ENCODE measurements at regions not wholly inside any gene's neighbourhood (a gene's known extent, or its start where the extent isn't known, plus 50 kb on each side); places are given as distances from the start of the nearest gene placed in this dataset.

DNA sequence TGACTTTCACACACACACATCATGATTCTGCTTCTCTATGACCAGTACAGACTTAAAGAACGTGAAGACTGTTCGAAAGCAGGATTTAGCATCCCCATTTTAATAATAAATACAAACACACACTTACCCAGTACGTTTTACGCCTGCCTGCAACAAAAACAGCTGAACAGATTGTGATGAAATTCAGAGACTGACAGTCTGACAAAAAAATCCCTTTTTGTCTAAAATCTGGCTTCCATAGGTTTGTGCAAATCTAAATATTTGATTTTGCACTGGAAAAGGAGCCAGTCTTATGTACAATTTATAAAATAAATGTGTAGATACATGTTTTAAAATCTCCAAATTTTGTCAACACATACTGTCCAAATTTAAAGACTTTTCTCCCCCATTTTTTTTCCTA is 630.7 kb downstream of the ZEB2 start:
- Histone ChIP-seq H3K23me2 (ENCODE audit: insufficient read length, low read depth, low read length, poor library complexity, severe bottlenecking) (no peaks in the 10 kb centered on the region), H3K56ac (ENCODE audit: insufficient read length, low read depth, low read length) (no peak overlapping the region), H3K9me3 (ENCODE audit: control insufficient read depth, low read depth, low read length) (no peaks in the 10 kb centered on the region), H2AK5ac (ENCODE audit: insufficient read length, low read length) (no peak overlapping the region), H3K27ac (ENCODE audit: insufficient read length, low read depth, low read length) (no peak overlapping the region), H2BK5ac (ENCODE audit: insufficient read length, low read length) (no peak overlapping the region), H3K27me3 (ENCODE audit: insufficient read depth, low read length) (no peaks in the 10 kb centered on the region; the same call in 1 of the 2 replicates), H3T11ph (ENCODE audit: low read length) (no peak overlapping the region), H2BK20ac (ENCODE audit: low read depth, low read length, poor library complexity, severe bottlenecking) (no peak overlapping the region), H2BK12ac (ENCODE audit: insufficient read length, low read depth, low read length) (no peak overlapping the region), H3K4ac (ENCODE audit: low read depth, low read length) (no peak overlapping the region), H4K8ac (replicated peaks; ENCODE audit: insufficient read length, low read depth, low read length) (no peak overlapping the region), H3K4me1 (ENCODE audit: insufficient read depth, low read length) (peaks cover 9% of the 10 kb centered on the region), H3K4me2 (ENCODE audit: insufficient read depth, insufficient read length, low read length) (no peak overlapping the region), H4K91ac (ENCODE audit: insufficient read length, low read depth, low read length) (no peak overlapping the region), H3K18ac (ENCODE audit: insufficient read length, low read depth, low read length) (no peak overlapping the region), H3K9ac (ENCODE audit: extremely low read depth, insufficient read length, low read length) (no peak overlapping the region), H4K20me1 (ENCODE audit: control insufficient read depth, insufficient read depth, insufficient read length) (no peaks in the 10 kb centered on the region), H4K5ac (ENCODE audit: insufficient read length, low read depth, low read length) (no peak overlapping the region), H2AFZ (ENCODE audit: low read length) (no peak overlapping the region), H2BK15ac (ENCODE audit: low read depth, low read length) (no peak overlapping the region), H3K14ac (ENCODE audit: insufficient read depth, low read length) (no peak overlapping the region), H3K79me2 (ENCODE audit: insufficient read depth, low read length) (no peaks in the 10 kb centered on the region), H3K79me1 (ENCODE audit: insufficient read depth, low read depth, low read length, poor library complexity, severe bottlenecking) (no peaks in the 10 kb centered on the region), H2BK120ac (ENCODE audit: low read depth, low read length, poor library complexity, severe bottlenecking) (no peak overlapping the region), H3K23ac (ENCODE audit: insufficient read length, low read depth, low read length) (no peak overlapping the region)
- H3K4me3 Mint-ChIP-seq: no peak overlapping the region
- no peak overlapping the region for H3K27ac Mint-ChIP-seq
- no peak for TF ChIP-seq CTCF (conservative IDR thresholded peaks at IDR 0.05)
- peaks cover 58% of the 10 kb centered on the region for H3K27me3 Mint-ChIP-seq (ENCODE audit: low read depth)
- DNase-seq: no peak
- no peaks in the 10 kb centered on the region for H3K36me3 Mint-ChIP-seq (ENCODE audit: insufficient read depth in 1 of 3, low read depth in 3 of 3)
- no CpG with 5 or more reads among the region's 4 CpGs for WGBS (ENCODE audit: extremely low coverage, insufficient read length, low lambda C conversion rate)
- H3K4me1 Mint-ChIP-seq: peaks cover 48 to 49% of the 10 kb centered on the region in 2 experiments
- peaks cover 0 to 3% of the 10 kb centered on the region in 2 experiments; a peak in 1 of 5 replicates for H3K9me3 Mint-ChIP-seq

All from H9 (cell line).